ENCODE measurements at regions not wholly inside any gene's neighbourhood (a gene's known extent, or its start where the extent isn't known, plus 50 kb on each side); places are given as distances from the start of the nearest gene placed in this dataset.

- Histone ChIP-seq H3K56ac (replicated peaks; ENCODE audit: insufficient read length, low read depth, low read length) (no peak overlapping the region), H2BK5ac (ENCODE audit: low read depth, low read length) (no peak overlapping the region), H3K9ac (replicated peaks in 1 of 4; ENCODE audit: extremely low read depth in 1 of 4, low read depth in 3 of 4, low read length in 3 of 4) (no peak overlapping the region), H3K14ac (ENCODE audit: insufficient read length) (no peak overlapping the region), H2AK5ac (ENCODE audit: low read depth, low read length) (no peak overlapping the region), H3K4me1 (replicated peaks in 1 of 4; ENCODE audit: control insufficient read depth in 3 of 4, insufficient read depth in 4 of 4, low read length in 3 of 4) (no peaks in the 10 kb centered on the region), H2BK20ac (ENCODE audit: low read length) (no peak overlapping the region), H3K79me1 (ENCODE audit: low read depth, low read length) (no peaks in the 10 kb centered on the region), H3K4me3 (ENCODE audit: extremely low read depth in 1 of 4, insufficient read depth in 2 of 4, low read depth in 3 of 4, low read length in 4 of 4) (no peak overlapping the region), H3K9me3 (ENCODE audit: insufficient read depth in 2 of 2, low read depth in 1 of 2, low read length in 1 of 2) (no peaks in the 10 kb centered on the region), H3K23ac (ENCODE audit: insufficient read length) (no peak overlapping the region), H3K27me3 (replicated peaks in 1 of 4; ENCODE audit: control insufficient read depth in 3 of 4, extremely low read depth in 1 of 4, insufficient read depth in 3 of 4, low read length in 3 of 4) (no peaks in the 10 kb centered on the region), H3K4me2 (ENCODE audit: insufficient read depth in 1 of 2, low read depth in 2 of 2, low read length in 2 of 2) (no peak overlapping the region), H4K8ac (ENCODE audit: extremely low read depth, insufficient read depth, low read length) (no peak overlapping the region), H4K91ac (replicated peaks; ENCODE audit: insufficient read length, low read length) (no peak overlapping the region), H2BK120ac (replicated peaks; ENCODE audit: low read depth, low read length) (no peak overlapping the region), H3K18ac (ENCODE audit: extremely low read depth, low read length) (no peak overlapping the region), H2BK15ac (ENCODE audit: low read length) (no peak overlapping the region), H3K23me2 (ENCODE audit: low read depth, low read length) (no peaks in the 10 kb centered on the region), H3K4ac (replicated peaks; ENCODE audit: insufficient read length, low read depth, low read length) (no peak overlapping the region), H2AFZ (ENCODE audit: low read length) (no peak overlapping the region), H4K20me1 (replicated peaks in 1 of 2; ENCODE audit: control insufficient read depth in 1 of 2, insufficient read depth in 2 of 2, low read length in 2 of 2) (no peaks in the 10 kb centered on the region), H4K5ac (ENCODE audit: insufficient read length, low read depth, low read length) (no peak overlapping the region), H2BK12ac (ENCODE audit: low read depth, low read length) (no peak overlapping the region), H3K27ac (ENCODE audit: low read depth, low read length) (no peak overlapping the region; the same call in 1 of the 2 replicates), H3K79me2 (ENCODE audit: control insufficient read depth in 1 of 2, insufficient read depth in 2 of 2, low read length in 2 of 2) (no peaks in the 10 kb centered on the region), H3K36me3 (ENCODE audit: control insufficient read depth in 2 of 4, insufficient read depth in 4 of 4, low read length in 3 of 4) (no peaks in the 10 kb centered on the region)
- no peak for FAIRE-seq
- no peak for DNase-seq (ENCODE audit: low read depth in 1 of 2, low spot score in 2 of 2)
- WGBS, 2 experiments (ENCODE audit: extremely low coverage in 1 of 2, insufficient coverage in 1 of 2, insufficient read length in 1 of 2, insufficient replicate concordance in 2 of 2, low coverage in 1 of 2, low lambda C conversion rate in 2 of 2, missing lambda C conversion rate in 1 of 2): 96% methylated on average over 2 of the region's 2 CpGs; no CpG with 5 or more reads in 1 of the 2 experiments
- ChIA-PET POLR2A (ENCODE audit: partially characterized antibody) (no interaction called here), CTCF (ENCODE audit: partially characterized antibody) (interaction anchor here (0.8 kb wide), 1 partner anchor 216 kb away, joined by 3 read pairs; no protein-coding TSS in a partner anchor)
- TF ChIP-seq SUZ12 (IDR thresholded peaks at IDR 0.05; ENCODE audit: low read length): no peak
- TF ChIP-seq FOSL1 (IDR thresholded peaks at IDR 0.05; ENCODE audit: insufficient read depth, low read depth, low read length): no peak
- no peak for TF ChIP-seq EGR1 (IDR thresholded peaks at IDR 0.05; ENCODE audit: borderline replicate concordance, low read depth, low read length)
- no peak for TF ChIP-seq SP2 (IDR thresholded peaks at IDR 0.05; ENCODE audit: low read length)
- TF ChIP-seq SRF (IDR thresholded peaks at IDR 0.05; ENCODE audit: low read depth, low read length): no peak
- TF ChIP-seq YY1 (IDR thresholded peaks at IDR 0.05; ENCODE audit: low read depth, low read length): no peak
Observed at GRCh38 chr20:21995461-21995860, 290.0 kb downstream of the PAX1 start.

Data from H1 (cell line).